ENCODE measurements at regions not wholly inside any gene's neighbourhood (a gene's known extent, or its start where the extent isn't known, plus 50 kb on each side); places are given as distances from the start of the nearest gene placed in this dataset.

DNA sequence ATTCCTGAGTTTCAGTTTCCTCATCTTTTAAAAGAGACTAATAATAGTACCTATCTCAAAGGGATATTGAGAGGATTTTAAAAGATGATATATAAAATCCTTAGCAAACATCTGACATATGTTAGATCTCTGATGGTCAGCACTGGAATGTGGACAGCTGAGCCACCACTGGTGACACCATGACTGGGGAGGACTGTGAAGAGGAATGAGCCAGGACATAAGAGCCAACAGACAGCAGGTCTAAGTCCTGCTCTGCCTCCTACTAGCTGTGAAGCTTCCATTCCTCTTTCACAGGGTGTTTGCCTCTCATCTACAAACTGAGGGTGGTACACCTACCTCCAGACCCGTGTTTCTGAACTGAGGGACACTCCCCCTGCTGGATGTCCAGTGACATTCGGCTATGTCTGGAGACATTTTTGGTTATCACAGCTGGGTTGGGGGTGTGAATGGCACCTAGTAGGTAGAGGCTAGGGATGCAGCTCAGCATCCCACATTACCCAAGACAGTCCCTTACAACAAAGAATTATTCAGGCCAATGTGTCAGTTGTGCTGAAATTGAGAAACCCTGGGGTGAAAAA is 109.1 kb upstream of the OLIG2 start:
- TF ChIP-seq EZH2 (IDR thresholded peaks at IDR 0.05) = no peak
- TF ChIP-seq POLR2AphosphoS5 (IDR thresholded peaks at IDR 0.05; ENCODE audit: borderline replicate concordance, low read depth, low read length) = no peak

Measured in SK-N-MC (cell line).